ENCODE measurements at regions not wholly inside any gene's neighbourhood (a gene's known extent, or its start where the extent isn't known, plus 50 kb on each side); places are given as distances from the start of the nearest gene placed in this dataset.
"Not testable (repeated sequence)": the region's sequence is repeated elsewhere in the genome, so short reads cannot be mapped to it uniquely, and the experiment has no call there.

DNA sequence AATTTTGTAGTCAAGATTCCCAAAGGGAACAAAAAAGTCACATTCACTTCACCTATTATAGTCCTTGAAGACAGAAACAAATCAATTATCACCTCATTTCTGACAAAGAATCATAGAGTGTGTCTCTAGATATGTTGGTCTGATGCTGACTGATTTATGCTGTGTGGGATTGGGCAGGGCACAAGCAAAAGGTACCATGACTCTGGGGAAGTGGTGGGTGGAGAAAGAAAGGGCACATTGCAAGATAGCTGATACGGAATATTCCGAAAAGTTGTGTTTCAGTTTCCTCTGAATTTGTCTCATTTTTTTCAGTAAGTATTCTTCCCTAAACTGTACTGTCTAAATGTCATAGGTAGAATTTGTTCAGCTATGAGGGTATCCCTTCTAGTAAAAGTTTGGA lies 268.0 kb downstream of the MREG start:
- no peak for DNase-seq (ENCODE audit: low read depth)

DNA sequence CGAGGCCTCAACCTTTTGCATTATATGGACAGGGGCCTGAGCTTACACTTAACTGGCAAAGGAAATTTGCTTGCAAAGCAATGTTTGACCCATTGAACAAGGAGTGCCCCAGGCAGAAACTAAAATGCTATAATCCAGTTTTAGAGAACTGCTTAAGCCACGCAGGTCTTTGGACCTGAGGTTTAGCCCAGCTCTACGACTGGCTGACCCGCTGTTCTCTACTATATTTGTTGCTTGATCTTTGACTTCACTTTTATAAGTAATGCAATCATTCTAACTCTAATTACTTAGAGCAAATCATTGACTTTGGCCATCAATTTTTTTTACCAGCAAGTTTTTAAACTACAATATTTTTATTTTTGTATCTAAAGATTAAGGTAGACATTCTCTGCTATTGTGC lies 268.8 kb downstream of the MREG start:
- DNase-seq (ENCODE audit: low read depth): no peak

DNA sequence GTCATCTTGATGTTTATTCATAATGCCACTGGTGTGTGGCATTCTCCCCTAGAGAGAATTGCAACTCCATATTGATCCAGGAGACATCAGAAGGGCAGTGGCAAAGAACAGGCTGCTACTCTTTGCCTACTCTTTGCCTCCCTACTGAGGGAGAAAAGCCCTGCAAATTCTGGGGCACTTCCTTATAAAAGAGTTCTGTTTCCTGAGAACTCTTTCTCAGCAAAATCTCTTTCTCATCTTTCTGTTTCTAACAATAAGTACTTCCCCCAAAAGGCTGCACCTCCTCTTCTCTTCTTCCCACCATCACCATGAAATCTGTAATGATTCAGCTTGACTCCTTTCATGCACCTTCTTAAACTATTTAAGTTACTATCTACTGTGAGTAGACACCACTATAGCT lies 270.3 kb downstream of the MREG start:
- no peak for DNase-seq (ENCODE audit: low read depth)

DNA sequence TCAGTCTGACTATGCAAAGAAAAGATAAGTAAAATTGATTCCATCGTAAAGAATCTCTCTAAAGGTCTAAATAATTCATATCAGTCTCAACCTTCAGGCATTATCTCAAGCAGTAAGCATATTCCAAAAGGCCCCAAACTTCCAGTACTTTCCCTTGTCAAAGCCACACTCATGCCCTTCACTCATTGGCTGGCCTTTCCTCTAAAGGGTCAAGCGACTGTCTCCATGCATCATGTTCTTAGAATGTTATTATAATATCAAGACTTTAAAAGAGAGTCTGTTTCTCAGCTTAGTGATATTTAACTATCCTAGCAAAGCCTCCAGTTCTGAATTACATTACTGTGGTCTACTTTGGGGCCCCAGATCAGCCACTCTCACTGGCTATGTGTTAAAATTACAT lies 271.3 kb downstream of the MREG start:
- no peak for DNase-seq (ENCODE audit: low read depth)

DNA sequence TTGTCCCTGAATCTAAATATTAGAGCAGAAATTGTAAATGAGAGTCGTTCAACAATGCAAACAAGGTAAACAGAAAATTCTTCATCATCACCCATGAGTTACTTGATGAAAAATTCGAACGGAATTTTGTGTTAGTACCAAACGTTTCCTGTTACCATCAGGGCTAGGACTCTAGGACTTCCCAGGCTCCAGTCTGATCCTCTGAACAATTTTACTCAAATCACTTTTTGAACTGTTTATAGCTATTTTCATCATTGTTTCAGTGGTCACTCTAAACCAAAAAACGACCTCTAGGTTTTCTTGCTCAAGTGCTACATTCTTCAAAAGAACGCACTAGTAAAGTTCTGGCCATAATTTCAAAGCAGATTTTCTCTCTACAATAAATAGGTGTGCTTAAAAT lies 273.3 kb downstream of the MREG start:
- DNase-seq (ENCODE audit: low read depth): no peak

DNA sequence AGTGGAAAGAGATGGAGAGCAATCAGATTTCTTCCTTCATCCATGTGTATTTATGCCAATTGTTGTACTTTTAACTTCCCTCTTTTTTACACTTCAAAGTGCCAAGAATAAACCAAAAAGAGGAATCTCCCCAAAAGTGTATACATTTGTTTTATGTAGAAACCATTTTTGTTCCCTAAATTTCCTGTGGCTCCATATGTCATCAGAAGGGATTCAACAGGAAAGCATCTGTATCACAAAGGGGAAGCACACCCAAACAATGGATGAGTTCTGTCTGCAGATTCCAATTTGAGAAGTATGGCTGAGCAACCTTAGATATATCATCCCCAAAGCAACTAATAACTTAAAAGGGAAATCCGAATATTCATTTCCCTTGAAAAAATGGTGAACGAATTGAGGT lies 275.0 kb downstream of the MREG start:
- no peak for DNase-seq (ENCODE audit: low read depth)

DNA sequence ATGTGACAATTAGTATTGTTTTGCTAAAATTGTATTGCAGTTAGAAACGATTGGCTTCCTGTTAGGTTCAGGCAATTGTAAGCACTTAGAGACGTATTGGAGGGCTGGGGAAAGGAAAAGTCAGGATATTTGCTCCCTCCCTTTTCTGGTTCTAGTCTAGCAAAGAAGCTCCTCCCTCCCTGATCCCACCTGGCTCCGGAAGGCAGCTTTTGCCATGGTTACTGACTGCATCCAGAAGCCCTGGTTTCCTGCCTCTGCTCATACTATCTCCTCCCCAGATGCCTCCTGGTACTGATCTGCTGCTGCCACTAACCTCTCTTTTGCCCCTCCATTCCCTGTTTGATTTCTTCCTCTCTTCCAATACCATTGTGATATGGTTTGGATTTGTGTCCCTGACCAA lies 275.9 kb downstream of the MREG start:
- no peak for DNase-seq (ENCODE audit: low read depth)

DNA sequence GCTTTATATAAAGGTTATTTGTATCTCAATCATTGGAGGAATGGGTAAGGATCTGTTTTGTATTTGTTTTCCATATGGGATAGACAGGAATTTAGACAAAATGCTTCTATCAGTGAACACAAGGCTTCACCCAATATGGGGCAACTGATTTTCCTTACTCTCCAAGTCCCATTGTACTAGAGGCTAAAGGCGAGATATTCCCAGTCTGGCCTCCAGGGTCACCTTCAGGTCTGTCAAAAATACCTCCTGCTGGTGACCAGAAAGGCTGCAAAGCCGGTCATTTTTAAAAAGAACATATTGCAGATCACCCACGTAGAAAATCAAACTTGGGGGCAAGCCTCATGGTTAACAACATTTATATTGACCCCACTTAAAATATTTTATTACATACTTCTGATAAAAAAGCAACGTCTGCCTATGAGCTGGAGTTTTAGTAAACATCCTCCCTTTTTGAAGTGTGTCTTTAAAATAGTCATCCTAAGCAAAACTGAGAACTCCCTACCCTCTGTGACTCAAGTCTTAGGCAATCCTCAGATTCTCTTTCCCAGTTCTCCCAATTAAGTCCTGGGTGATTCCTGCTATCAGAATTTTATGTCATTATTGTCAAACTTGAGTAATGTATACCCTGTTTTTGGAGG lies 276.6 kb downstream of the MREG start:
- no peak for DNase-seq (ENCODE audit: low read depth)

DNA sequence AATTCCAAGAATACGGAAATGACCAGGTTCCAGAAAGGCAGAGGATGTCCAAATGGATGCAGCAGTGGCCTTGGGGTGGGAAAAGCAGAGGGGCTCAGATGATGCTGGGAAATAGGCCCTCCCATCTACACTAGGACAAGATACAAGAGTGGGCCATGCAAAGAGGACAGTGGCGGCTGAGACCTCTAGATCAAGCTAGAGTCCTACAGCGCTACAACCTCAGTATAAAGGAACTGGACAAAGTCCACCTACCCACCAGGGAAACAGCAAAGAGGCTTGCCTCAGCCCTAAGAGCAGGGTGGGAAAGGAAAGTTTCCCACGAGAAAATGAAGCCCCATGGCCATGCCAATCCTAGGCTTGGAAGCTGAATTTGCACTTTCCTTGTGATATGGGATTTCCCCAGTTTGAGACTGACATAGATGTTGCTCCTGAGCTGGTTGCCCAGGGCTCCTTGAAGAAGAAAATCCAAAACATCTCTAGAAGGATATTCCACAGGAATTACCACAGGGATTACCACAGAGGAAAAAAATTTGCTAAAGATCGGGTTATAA lies 282.2 kb downstream of the MREG start:
- no peak for DNase-seq (ENCODE audit: low read depth)

DNA sequence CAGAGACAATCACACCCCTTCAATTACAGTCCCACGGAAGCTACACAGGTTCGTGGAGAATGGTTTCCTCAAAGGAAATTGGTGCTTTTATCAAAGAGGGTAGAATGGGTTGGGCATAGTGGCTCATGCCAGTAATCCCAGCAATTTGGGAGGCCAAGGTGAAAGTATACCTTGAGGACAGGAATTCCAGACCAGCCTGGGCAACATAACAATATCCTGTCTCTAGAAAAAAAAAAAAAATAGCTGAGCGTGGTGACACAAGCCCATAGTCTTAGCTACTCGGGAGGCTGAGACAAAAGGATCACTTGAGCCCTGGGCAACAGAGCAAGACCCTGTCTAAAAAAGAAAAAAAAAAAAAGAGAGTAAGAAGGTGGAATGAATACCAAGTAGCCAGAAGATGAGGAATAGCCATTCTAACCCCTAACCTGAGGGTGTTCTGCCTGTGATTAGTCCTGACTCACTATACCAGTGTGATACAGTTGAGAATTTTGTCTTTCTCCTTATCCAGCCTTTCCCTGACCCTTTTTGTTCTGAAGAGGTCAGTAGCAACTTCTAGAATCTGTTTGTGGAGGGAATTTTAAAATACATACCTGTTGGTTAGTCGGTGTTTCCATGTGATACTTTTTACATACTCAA lies 283.2 kb downstream of the MREG start:
- DNase-seq (ENCODE audit: low read depth): no peak

DNA sequence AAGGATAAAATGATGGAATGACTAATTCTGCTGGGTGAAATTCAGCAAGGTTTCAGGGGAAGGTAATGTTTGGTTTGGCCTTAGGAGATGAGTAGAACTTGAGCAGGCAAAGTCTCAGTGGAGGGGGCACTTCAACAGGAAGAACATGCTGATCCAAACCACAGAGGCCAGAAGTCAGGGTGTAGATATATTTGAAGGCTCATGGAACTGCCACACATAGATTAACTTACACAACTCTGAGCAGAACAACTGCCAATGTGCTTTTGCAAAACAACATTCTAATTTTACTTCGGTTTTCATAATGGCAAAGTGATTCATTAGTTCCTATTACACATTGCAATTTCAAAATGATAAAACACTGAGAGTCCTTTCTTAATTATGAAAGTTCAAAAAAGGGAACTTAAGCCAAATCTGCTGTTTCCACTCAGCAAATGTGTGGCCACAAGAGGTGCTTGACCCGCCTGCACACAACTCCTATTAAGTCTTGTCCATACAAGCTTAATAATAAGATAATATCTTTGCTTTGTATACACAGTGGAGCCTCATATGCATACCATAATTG lies 284.8 kb downstream of the MREG start:
- DNase-seq (ENCODE audit: low read depth): peak; percentile 94

DNA sequence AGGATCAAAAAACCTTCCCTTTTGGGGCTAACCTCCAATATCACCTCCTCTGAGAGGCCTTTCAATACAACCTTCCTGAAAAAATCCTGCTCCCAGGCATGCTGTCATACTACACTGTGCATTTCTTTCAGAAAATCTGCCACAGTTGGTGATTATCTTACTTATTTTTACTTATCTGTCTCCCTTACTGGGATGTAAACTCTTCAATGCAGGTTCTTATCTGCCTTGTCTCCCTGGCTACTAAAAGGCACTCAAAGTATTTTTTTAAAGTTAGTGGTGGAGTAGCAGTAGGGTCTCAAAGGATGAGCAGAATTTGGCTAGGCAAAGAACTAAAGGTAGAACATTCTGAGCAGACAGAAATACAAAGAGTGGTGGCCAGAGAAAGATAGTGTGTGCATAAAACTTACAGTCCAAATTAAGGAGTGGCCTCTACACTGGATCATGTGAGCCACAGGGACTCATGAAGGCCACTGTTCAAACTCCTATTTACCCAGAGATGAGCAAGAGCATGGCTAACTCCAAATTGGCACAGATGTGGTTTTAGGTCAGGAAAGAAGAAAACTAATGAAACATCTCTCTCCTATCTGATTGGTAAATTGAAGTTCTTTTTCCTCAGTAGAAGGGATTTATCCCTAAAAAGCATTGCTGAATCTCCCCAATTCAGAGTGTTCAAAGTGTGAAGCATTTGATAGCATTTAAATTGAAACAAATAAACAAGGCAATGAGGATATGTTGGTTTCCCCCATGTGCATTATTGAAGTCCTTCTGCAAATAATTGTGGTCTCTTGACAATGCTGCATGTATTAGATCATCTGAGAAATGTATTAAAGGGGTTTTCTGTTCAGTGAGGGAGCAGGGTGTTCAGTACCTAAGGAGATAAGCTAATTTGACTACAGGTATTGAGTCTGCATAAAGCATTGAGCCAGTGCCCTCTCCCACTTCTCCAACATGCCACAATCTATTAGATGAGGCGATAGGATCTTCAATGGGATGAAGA lies 285.5 kb downstream of the MREG start:
- DNase-seq (ENCODE audit: low read depth): no peak

DNA sequence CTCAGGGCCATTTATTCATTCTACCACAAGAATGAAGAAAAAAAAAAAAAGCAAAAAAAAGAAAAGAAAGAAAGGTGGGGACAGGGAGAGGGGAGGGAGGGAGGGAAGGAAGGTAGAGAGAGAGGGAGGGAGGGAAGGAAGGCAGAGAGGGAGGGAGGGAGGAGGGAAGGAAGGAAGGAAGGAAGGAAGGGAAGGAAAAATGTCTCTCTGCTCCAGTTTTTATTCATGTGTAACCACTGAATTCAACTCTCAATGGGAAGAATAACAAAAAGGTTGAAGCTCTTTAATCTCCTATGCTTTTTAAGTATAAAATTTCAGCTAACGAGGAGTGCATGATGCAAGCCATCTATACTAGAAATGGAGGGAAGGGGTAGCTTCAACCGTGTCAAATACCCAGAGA lies 287.3 kb downstream of the MREG start:
- DNase-seq (ENCODE audit: low read depth): no peak

DNA sequence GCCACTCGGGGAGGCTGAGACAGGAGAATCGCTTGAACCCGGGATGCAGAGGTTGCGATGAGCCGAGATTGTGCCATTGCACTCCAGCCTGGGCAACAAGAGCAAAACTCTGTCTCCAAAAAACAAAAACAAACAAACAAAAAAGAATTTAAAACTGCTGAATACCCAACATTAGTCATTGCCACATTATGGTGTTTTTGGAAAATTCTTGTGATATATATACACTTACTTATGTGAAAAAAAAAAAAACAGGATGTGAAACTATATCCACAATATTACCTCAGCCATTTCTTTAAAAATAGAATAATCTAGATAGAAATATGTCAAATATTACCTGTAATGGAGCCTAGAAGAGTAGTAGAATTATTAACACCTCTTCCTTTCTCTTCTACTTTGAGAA lies 288.3 kb upstream of the FN1 start:
- no peak for DNase-seq (ENCODE audit: low read depth)

DNA sequence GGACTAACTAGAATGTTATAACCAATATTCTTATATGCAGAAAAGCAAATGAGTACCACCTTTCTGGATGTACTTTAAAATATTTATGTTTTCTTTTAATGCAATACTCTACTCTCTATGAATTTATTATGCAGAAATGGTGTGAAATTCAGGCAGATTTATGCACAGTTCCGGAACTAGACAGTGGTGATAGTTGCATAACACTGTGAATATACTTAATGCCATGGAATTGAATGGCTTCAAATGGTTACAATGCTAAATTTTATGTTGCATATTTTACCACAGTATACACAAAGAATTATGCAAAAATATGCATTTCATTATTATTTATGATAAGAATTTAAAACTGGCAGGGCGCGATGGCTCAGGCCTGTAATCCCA lies 287.8 kb upstream of the FN1 start:
- no peak for DNase-seq (ENCODE audit: low read depth)

DNA sequence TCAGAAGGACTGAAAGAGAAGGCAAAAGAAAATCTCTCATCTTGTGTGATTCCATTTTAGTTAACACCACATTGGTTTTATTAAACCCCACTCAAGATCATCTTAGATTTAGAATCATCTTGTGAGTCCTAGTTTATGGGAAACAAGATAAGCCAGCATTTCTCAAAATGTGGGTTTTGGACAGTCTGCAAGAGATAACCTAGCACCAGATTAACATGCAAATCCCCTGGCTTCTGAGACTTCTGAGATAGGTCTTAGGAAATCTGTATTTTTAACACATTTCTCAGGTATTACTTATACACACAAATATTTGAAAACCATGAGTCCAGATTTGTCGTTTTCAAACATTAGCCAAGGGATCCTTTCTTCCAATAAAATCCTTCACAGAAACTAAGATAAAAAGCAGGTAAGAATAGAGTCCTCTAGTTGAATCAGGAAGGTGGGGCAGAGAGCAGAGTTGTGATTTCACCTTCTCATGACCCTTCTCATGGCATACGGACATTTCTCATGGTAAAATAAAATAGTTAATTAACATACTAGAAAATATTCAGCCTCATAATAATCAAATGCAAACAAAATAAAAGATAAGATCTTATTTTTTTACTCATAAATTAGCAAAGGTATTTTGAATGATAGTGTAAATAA lies 287.2 kb upstream of the FN1 start:
- DNase-seq (ENCODE audit: low read depth): no peak

DNA sequence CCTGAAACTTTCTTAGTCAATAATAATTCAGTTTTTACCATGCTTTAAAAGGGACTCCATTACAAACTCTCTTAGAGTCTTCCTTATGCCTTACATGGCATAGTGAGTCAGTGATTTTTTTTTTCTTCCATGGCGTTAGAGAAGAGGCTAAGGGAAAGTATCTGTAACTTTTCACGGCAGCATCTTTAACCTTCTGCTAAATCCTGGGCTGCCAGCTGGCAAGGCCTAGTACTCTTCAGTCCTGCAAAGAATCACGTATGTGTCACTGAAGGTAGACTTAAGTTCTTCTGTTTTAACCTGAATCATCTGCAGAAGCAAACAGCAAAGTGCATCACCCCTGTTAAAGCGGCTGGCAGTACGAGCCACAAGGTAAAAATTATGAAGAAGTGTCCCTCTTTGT lies 286.3 kb upstream of the FN1 start:
- DNase-seq (ENCODE audit: low read depth): no peak

DNA sequence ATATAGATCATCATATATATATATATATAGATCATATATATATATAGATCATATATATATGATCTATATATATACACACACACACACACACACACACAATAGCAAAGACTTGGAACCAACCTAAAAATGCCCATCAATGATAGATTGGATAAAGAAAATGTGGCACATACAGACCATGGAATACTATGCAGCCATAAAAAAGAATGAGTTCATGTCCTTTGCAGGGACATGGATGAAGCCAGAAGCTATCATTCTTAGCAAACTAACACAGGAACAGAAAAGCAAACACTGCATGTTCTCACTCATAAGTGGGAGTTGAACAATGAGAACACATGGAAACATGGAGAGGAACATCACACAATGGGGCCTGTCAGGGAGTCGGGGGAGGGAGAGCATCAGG lies 285.6 kb upstream of the FN1 start:
- not testable (repeated sequence) for DNase-seq (ENCODE audit: low read depth)

DNA sequence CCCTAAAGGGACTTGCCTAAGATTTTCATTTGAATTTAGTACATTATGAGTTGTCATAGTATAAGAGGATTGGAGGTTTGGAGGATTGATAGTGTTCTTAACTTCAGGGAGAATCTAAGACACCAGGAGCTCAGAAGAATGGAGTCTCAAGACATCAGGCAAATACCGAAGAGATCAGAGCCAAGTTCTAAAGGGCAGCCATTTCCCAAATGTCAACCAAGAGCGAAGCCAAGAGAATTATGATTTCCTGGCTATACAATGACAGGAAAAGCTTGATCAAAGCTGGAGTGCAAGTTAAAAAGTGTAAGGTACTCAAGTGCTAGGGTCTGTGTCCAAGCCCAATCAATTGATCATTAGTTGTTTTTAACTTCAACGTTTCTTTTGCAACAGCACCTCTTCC lies 283.0 kb upstream of the FN1 start:
- DNase-seq (ENCODE audit: low read depth): no peak

DNA sequence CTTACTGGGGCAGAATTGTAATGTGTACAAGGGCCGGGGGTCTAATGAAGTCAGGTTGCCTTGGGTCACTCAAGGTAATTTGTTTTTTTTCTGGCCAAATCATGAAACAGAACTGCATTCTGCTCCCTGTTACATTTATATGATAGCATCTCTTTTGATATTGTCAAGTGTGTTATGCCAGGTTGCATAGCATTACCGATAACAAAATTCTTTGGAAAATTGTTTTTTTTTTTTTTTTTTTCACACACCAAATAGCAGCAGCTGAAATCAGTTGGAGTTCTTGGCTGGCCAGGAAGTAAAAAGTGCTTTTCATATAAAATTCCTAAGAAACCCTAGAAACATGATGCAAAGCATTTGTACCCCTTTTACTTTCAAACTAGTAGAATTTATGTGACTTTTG lies 282.6 kb upstream of the FN1 start:
- no peak for DNase-seq (ENCODE audit: low read depth)

DNA sequence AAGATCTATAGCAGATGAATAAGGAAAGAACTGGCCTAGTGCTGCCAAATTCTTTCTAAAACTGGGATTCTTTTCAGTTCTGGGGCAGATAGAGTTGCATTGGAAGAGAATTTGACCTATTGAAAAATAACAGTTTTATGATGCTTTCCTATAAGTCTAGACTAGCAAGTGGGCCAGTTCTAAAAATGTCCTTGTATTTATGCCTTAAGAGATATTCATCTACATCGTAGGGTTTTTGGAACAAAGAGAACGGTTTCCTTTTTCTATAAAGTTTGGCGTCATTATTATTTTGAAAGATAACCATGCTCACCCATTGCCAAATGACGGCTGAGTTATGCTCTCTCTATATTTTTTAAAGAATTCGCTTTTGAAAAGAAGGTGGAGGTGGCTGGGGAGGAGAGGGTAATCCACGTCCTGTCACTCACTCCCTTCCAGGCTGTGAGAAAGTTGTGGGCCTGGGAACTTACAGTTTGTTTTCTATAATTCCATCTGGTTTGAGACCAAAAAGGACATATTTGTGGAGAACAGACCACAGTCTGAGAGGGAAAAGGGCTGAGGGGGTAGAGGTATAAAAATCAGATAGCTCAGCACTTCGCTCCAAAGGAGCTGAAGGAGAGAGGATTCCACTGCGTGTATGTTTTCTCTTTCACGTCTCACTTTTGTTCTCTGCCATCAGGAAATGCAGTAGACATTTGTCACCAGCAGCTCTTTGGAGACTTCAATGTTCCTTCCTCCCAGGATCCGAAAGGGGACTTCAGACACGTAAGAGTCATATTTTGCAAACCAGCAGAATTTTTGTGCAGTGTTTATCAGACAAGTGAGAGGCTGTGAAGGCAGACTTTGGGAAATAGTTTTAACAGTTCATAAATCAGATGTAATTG lies 281.9 kb upstream of the FN1 start:
- no peak for DNase-seq (ENCODE audit: low read depth)
